Stomach (tissue), 8 donors: ENCODE measurements at regions not wholly inside any gene's neighbourhood (a gene's known extent, or its start where the extent isn't known, plus 50 kb on each side); places are given as distances from the start of the nearest gene placed in this dataset.

Source experiments
- DNase-seq, 2 donors: peaks; one replicate each; pipeline versions ENCODE4 v3.0.0 to v3.0.0-alpha.2; 2013 to 2019
- H3K27ac ChIP-seq, 5 donors: fragments of 200-600 bp in 4 of 5; sonication (generic) in 4 of 5; one replicate each; pipeline ENCODE4 v1.5.1; 2013 to 2019; ENCODE audit warnings: mild to moderate bottlenecking in 1 of 5, moderate library complexity in 1 of 5
- H3K27me3 ChIP-seq, 3 donors: fragments of 200-600 bp; sonication (generic); one replicate each; pipeline ENCODE4 v1.5.1; 2017 to 2019; ENCODE audit warnings: mixed run types in 1 of 3
- H3K36me3 ChIP-seq, 4 donors: fragments of 200-600 bp; sonication (generic); 1 replicate in 3 of 4; 2 replicates in 1 of 4; pipeline ENCODE4 v1.5.1; 2016 to 2019
- H3K4me1 ChIP-seq, 4 donors: fragments of 200-600 bp; sonication (generic); one replicate each; pipeline ENCODE4 v1.5.1; 2016 to 2019
- H3K4me3 ChIP-seq, 4 donors: fragments of 200-600 bp; sonication (generic) in 3 of 4; one replicate each; pipeline ENCODE4 v1.5.1; 2016 to 2019; ENCODE audit warnings: mild to moderate bottlenecking in 1 of 4
- H3K9me3 ChIP-seq, 4 donors: fragments of 200-600 bp; sonication (generic); one replicate each; pipeline ENCODE4 v1.5.1; 2016 to 2019
- CTCF ChIP-seq, 7 experiments: fragments of 450-650 bp in 4 of 7; fragments of 200-600 bp in 3 of 7; sonication (generic) in 3 of 7; IDR thresholded peaks; one replicate each; pipeline ENCODE4 v1.5.1; 2016 to 2019; ENCODE audit warnings: antibody characterized with exemption in 7 of 7, control low read depth in 2 of 7, mild to moderate bottlenecking in 1 of 7
- EP300 ChIP-seq: sonication (generic); formaldehyde crosslinking; IDR thresholded peaks from one replicate; pipeline ENCODE4 v1.6.1; 2017; ENCODE audit warnings: antibody characterized with exemption
- POLR2A ChIP-seq, 4 donors: fragments of 450-650 bp; IDR thresholded peaks; one replicate each; pipeline ENCODE4 v1.6.1; 2016; ENCODE audit warnings: antibody characterized with exemption in 4 of 4, control low read depth in 2 of 4, mild to moderate bottlenecking in 1 of 4, moderate library complexity in 1 of 4
- POLR2AphosphoS5 ChIP-seq, 3 donors: sonication (generic); formaldehyde crosslinking; IDR thresholded peaks; one replicate each; pipeline ENCODE4 v1.6.1; 2016; ENCODE audit warnings: antibody characterized with exemption in 3 of 3
- WGBS, 5 donors: extraction: QIAGEN DNeasy Blood & Tissue Kit in 3 of 5; methylation state at CpG; one replicate each; pipeline versions ENCODE4 v1.1.5 to v1.1.7; 2013 to 2018; 5-methylcytosine and 5-hydroxymethylcytosine counted together
- intact Hi-C: fragments of 100-400 bp; cut with DNase I; formaldehyde crosslinking; loops from one replicate; pipeline ENCODE4 v1.15.1; 2023; ENCODE audit warnings: low total_unique reads
- donor health status: healthy with polysubstance abuse.
- donor health status: Bipolar disorder and iron deficiency.
- donor health status: healthy.

GRCh38 chr11:70555078-70555477, 156.7 kb downstream of the CTTN start:
- H3K36me3 ChIP-seq, result no peaks in the 10 kb centered on the region
- no peak for TF ChIP-seq POLR2A (IDR thresholded peaks at IDR 0.05)
- no peak for TF ChIP-seq CTCF (IDR thresholded peaks at IDR 0.05)
- TF ChIP-seq POLR2AphosphoS5 (IDR thresholded peaks at IDR 0.05), result no peak
- TF ChIP-seq EP300, result no peak
- no peak overlapping the region for H3K27ac ChIP-seq
- WGBS, 5 donors, result 91 to 95% (median 93%) methylated on average over 5 of the region's 5 CpGs
- no peaks in the 10 kb centered on the region for H3K9me3 ChIP-seq
- peaks cover 0 to 3% (median 0%) of the 10 kb centered on the region in 3 donors for H3K27me3 ChIP-seq
- intact Hi-C loops, result no loop called here
- DNase-seq, result no peak
- no peaks in the 10 kb centered on the region for H3K4me1 ChIP-seq
- no peak overlapping the region for H3K4me3 ChIP-seq

- H3K36me3 ChIP-seq, result no peaks in the 10 kb centered on the region
- TF ChIP-seq CTCF (IDR thresholded peaks at IDR 0.05) (no peak), POLR2AphosphoS5 (IDR thresholded peaks at IDR 0.05) (no peak), POLR2A (IDR thresholded peaks at IDR 0.05) (no peak), EP300 (no peak)
- intact Hi-C loops, result no loop called here
- no peak overlapping the region for H3K27ac ChIP-seq
- no peaks in the 10 kb centered on the region for H3K27me3 ChIP-seq
- H3K4me1 ChIP-seq, result no peaks in the 10 kb centered on the region
- no peaks in the 10 kb centered on the region for H3K9me3 ChIP-seq
- H3K4me3 ChIP-seq, result no peak overlapping the region
- WGBS, 5 donors, result 45 to 72% (median 63%) methylated on average over 8 of the region's 8 CpGs
- peak in 1 of 2 donors; percentile 44 for DNase-seq
Observed at GRCh38 chr11:70556884-70557741, 158.8 kb downstream of the CTTN start.

- intact Hi-C loops, result no loop called here
- 83 to 91% (median 89%) methylated on average over 13 to 27 of the region's 27 CpGs for WGBS, 5 donors
Observed at GRCh38 chr11:70557742-70558485, 159.6 kb downstream of the CTTN start.

More at GRCh38 chr11:70557742-70558485, 159.6 kb downstream of the CTTN start:
- H3K4me1 ChIP-seq, result no peaks in the 10 kb centered on the region
- no peaks in the 10 kb centered on the region for H3K36me3 ChIP-seq
- no peak for TF ChIP-seq CTCF (IDR thresholded peaks at IDR 0.05)
- no peak for TF ChIP-seq POLR2A (IDR thresholded peaks at IDR 0.05)
- no peak for TF ChIP-seq POLR2AphosphoS5 (IDR thresholded peaks at IDR 0.05)
- TF ChIP-seq EP300, result no peak
- H3K27ac ChIP-seq, result no peak overlapping the region
- no peaks in the 10 kb centered on the region for H3K27me3 ChIP-seq
- H3K9me3 ChIP-seq, result no peaks in the 10 kb centered on the region
- no peak overlapping the region for H3K4me3 ChIP-seq
- no peak for DNase-seq
